BE2C (cell line): ENCODE measurements at regions not wholly inside any gene's neighbourhood (a gene's known extent, or its start where the extent isn't known, plus 50 kb on each side); places are given as distances from the start of the nearest gene placed in this dataset.

Experiments
- DNase-seq: peaks from one replicate; pipeline ENCODE4 v3.0.0-alpha.2; 2020
- H3K27me3 ChIP-seq: fragments of 250-450 bp; sonication (Bioruptor Pico); 2 replicates; pipeline ENCODE4 v1.5.1; 2020; ENCODE audit warnings: mild to moderate bottlenecking
- H3K36me3 ChIP-seq: fragments of 250-450 bp; sonication (Bioruptor Pico); 2 replicates; pipeline ENCODE4 v1.5.1; 2020; ENCODE audit warnings: mild to moderate bottlenecking
- H3K4me1 ChIP-seq: fragments of 250-450 bp; sonication (Bioruptor Pico); 2 replicates; pipeline ENCODE4 v1.5.1; 2020
- H3K4me3 ChIP-seq: 2 replicates; pipeline ENCODE4 v1.5.1; 2011; ENCODE audit warnings: low read depth, low read length
- H3K9me3 ChIP-seq: fragments of 250-450 bp; sonication (Bioruptor Pico); 2 replicates; pipeline ENCODE4 v1.5.1; 2020
- TF ChIP-seq, protein P1 (sequence below): IDR thresholded peaks from 2 replicates; pipeline ENCODE4 v1.5.1; 2012; ENCODE audit warnings: mild to moderate bottlenecking, low read depth, low read length

DNA sequence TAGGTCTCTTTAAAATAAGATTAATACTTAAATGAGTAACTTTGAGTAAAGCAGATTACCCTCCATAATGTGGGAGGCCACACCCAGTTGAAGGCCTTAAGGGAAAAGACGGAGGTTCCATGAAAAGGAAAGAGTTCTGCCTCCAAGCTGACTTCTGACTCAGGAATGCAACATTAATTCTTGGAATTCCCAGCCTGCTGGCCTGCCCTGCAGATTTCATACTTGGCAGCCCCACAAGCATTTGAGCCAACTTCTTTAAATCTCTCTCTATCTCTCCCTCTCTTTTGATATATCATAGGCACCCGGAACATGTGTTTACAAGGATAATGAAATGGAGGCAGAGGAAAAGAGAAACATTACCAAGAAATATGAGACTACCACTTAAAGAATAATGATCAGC, 902.3 kb upstream of the MIR17HG start:
- no peaks in the 10 kb centered on the region for H3K4me1 ChIP-seq
- H3K4me3 ChIP-seq = no peak overlapping the region
- no peaks in the 10 kb centered on the region for H3K36me3 ChIP-seq
- no peaks in the 10 kb centered on the region for H3K27me3 ChIP-seq
- no peak for DNase-seq
- no peaks in the 10 kb centered on the region for H3K9me3 ChIP-seq
- TF ChIP-seq, protein P1, sequence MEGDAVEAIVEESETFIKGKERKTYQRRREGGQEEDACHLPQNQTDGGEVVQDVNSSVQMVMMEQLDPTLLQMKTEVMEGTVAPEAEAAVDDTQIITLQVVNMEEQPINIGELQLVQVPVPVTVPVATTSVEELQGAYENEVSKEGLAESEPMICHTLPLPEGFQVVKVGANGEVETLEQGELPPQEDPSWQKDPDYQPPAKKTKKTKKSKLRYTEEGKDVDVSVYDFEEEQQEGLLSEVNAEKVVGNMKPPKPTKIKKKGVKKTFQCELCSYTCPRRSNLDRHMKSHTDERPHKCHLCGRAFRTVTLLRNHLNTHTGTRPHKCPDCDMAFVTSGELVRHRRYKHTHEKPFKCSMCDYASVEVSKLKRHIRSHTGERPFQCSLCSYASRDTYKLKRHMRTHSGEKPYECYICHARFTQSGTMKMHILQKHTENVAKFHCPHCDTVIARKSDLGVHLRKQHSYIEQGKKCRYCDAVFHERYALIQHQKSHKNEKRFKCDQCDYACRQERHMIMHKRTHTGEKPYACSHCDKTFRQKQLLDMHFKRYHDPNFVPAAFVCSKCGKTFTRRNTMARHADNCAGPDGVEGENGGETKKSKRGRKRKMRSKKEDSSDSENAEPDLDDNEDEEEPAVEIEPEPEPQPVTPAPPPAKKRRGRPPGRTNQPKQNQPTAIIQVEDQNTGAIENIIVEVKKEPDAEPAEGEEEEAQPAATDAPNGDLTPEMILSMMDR = no peak

GRCh38 chr13:90447034-90447733, 900.3 kb upstream of the MIR17HG start:
- H3K36me3 ChIP-seq = no peaks in the 10 kb centered on the region
- no peak for DNase-seq
- no peaks in the 10 kb centered on the region for H3K4me1 ChIP-seq
- H3K9me3 ChIP-seq = no peaks in the 10 kb centered on the region
- TF ChIP-seq, protein P1 = no peak
- H3K4me3 ChIP-seq = no peak overlapping the region
- H3K27me3 ChIP-seq = no peaks in the 10 kb centered on the region

DNA sequence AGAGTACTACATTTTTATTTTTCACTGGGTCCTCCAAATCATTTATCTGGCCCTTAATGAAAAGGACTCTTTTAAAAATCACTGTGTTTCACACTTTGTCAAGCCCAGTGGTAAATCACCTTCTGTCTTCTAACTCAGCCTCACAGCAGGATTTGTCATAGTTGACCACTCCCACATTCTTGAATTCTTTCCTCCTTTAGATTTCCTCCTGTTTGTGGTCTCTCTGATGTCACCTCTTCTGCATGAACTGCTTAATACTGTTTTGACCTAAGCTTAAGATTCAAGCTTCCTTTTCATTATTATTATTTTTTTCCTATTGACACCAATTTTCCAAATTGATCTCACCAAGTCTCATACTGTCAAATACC, 899.8 kb upstream of the MIR17HG start:
- DNase-seq = no peak
- TF ChIP-seq, protein P1 = no peak
- Histone ChIP-seq H3K36me3 (no peaks in the 10 kb centered on the region), H3K4me3 (no peak overlapping the region), H3K27me3 (no peaks in the 10 kb centered on the region), H3K9me3 (no peaks in the 10 kb centered on the region), H3K4me1 (no peaks in the 10 kb centered on the region)

GRCh38 chr13:90448466-90449037, 898.9 kb upstream of the MIR17HG start:
- Histone ChIP-seq H3K27me3 (no peaks in the 10 kb centered on the region), H3K9me3 (no peaks in the 10 kb centered on the region), H3K4me3 (no peak overlapping the region), H3K36me3 (no peaks in the 10 kb centered on the region), H3K4me1 (no peaks in the 10 kb centered on the region)
- no peak for DNase-seq
- TF ChIP-seq, protein P1 = no peak

DNA sequence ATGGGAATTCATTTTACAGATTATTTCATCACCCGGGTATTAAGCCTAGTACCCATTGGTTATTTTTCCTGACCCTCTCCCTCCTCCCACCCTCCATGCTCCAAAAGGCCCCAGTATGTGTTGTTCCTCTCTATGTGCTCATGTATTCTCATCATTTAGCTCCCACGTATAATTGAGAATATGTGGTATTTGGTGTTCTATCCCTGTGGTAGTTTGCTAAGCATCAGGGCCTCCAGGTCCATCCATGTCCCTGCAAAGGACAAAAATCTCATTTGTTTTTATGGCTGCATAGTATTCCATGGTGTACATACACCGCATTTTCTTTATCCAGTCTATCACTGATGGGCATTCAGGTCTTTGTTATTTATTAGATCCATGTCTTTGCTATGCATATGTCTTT, 894.1 kb upstream of the MIR17HG start:
- Histone ChIP-seq H3K4me1 (no peaks in the 10 kb centered on the region), H3K36me3 (no peaks in the 10 kb centered on the region), H3K4me3 (no peak overlapping the region), H3K9me3 (no peaks in the 10 kb centered on the region), H3K27me3 (no peaks in the 10 kb centered on the region)
- TF ChIP-seq, protein P1 = no peak
- no peak for DNase-seq

DNA sequence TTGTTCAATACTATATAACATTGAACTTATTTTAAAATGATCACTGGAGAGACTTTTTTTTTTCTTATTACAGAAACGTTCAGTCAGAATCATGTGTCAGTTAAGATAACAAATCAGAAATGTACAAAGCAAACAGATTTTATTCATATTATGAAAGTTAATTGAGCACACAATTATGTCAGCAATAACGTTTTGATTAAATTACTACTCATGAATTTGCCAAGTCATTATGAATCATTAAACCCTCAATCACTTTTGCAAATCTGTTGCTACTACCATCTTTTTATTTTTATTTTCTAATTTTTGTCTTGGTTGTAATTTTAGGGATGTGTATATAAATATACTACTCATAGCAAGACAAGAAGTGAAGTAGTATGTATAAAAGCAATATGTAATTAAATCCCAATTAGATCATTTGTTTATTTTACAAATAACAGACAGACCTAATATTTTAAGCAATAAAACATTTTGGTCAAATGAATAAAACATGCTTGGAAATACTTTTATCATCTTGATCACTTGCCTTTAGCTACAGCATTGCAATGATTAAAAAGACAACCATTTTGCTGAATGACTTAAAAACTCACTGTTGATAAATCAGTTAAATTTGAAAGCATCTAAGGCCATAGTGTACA, 893.4 kb upstream of the MIR17HG start:
- H3K27me3 ChIP-seq = no peaks in the 10 kb centered on the region
- no peaks in the 10 kb centered on the region for H3K9me3 ChIP-seq
- no peaks in the 10 kb centered on the region for H3K4me1 ChIP-seq
- TF ChIP-seq, protein P1 = no peak
- no peak for DNase-seq
- no peak overlapping the region for H3K4me3 ChIP-seq
- H3K36me3 ChIP-seq = no peaks in the 10 kb centered on the region
